K562 (cell line): ENCODE measurements at regions not wholly inside any gene's neighbourhood (a gene's known extent, or its start where the extent isn't known, plus 50 kb on each side); places are given as distances from the start of the nearest gene placed in this dataset.

ENCODE experiments used
- ATAC-seq: fragments of 200-7000 bp; cut with Tn5 transposase; 3 replicates; pipeline ENCODE4 v1.9.1; 2020; ENCODE audit warnings: moderate library complexity
- BruUV-seq: library from RNA; stranded (reverse); fragments of 400-500 nt; replicated peaks from 2 replicates; lab custom pipeline; 2021; lab: Mats Ljungman, UMichigan
- CTCF ChIA-PET: fragments of 300-600 bp; formaldehyde crosslinking; extraction: SDS; loops from one replicate; lab custom pipeline; 2021; ENCODE audit warnings: low intra/inter-chr PET ratio; lab: Yijun Ruan, JAX
- POLR2A ChIA-PET: fragments of 300-600, 350-650 bp; sonication (Branson Sonifier 250); formaldehyde crosslinking; extraction: SDS; loops from one replicate; lab custom pipeline; 2021; ENCODE audit warnings: antibody characterized with exemption, inconsistent platforms; lab: Yijun Ruan, JAX
- DNase-seq, 4 experiments: peaks; one replicate each; pipeline versions ENCODE4 v3.0.0 to v3.0.0-alpha.2; 2011 to 2018; ENCODE audit warnings: low spot score in 3 of 4, mixed read lengths in 3 of 4; ENCODE audit errors: extremely low read depth in 1 of 4
- FAIRE-seq: peaks from 2 replicates; lab custom pipeline; 2011; peaks lifted over from hg19 to GRCh38; lab: Jason Lieb, UNC
- H2AFZ ChIP-seq: 2 replicates; pipeline ENCODE4 v1.6.0; 2011; ENCODE audit warnings: low read depth, low read length, control low read depth, inconsistent platforms
- H3K27ac ChIP-seq: fragments of 200-600 bp; 3 replicates; pipeline ENCODE4 v1.8.0; 2011; ENCODE audit warnings: low read depth, mild to moderate bottlenecking, control low read depth, inconsistent platforms, low read length, moderate library complexity, mixed read lengths; ENCODE audit errors: extremely low read depth
- H3K27me3 ChIP-seq, 2 experiments: fragments of 300-600 bp in 1 of 2; 2 replicates in 1 of 2; 3 replicates in 1 of 2; pipeline versions ENCODE4 v1.6.0 to v1.8.0; 2011; ENCODE audit warnings: inconsistent platforms in 2 of 2, low read length in 2 of 2, mild to moderate bottlenecking in 1 of 2, mixed read lengths in 1 of 2, moderate library complexity in 1 of 2; ENCODE audit not compliant: control insufficient read depth in 2 of 2, insufficient read depth in 2 of 2
- H3K36me3 ChIP-seq: fragments of 300-600 bp; 3 replicates; pipeline ENCODE4 v1.8.0; 2011; ENCODE audit warnings: mild to moderate bottlenecking, low read length, inconsistent platforms; ENCODE audit not compliant: control insufficient read depth, insufficient read depth
- H3K4me1 ChIP-seq, 2 experiments: fragments of 200-600 bp in 1 of 2; replicated peaks in 1 of 2; 2 replicates in 1 of 2; 3 replicates in 1 of 2; pipeline versions ENCODE4 v1.5.1 to v1.8.0; 2011; ENCODE audit warnings: inconsistent platforms in 2 of 2, low read length in 2 of 2, mild to moderate bottlenecking in 1 of 2, mixed read lengths in 1 of 2, moderate library complexity in 1 of 2; ENCODE audit not compliant: control insufficient read depth in 2 of 2, insufficient read depth in 2 of 2
- H3K4me2 ChIP-seq: 2 replicates; pipeline ENCODE4 v1.6.1; 2011; ENCODE audit warnings: low read length, control low read depth, inconsistent platforms, mixed read lengths; ENCODE audit not compliant: insufficient read depth
- H3K4me3 ChIP-seq: fragments of 200-600 bp; sonication (generic), shearing (Covaris generic); 2 replicates; pipeline ENCODE4 v1.5.1; 2016; ENCODE audit warnings: control low read depth, inconsistent platforms
- H3K79me2 ChIP-seq: fragments of 200-600 bp; 3 replicates; pipeline ENCODE4 v1.8.0; 2011; ENCODE audit warnings: low read length, inconsistent platforms; ENCODE audit not compliant: control insufficient read depth, insufficient read depth
- H3K9ac ChIP-seq, 2 experiments: 2 replicates each; pipeline versions ENCODE4 v1.6.0 to v1.6.1; 2011; ENCODE audit warnings: low read depth in 2 of 2, low read length in 2 of 2, control low read depth in 1 of 2, inconsistent platforms in 1 of 2, mild to moderate bottlenecking in 1 of 2, mixed read lengths in 1 of 2; ENCODE audit not compliant: insufficient read depth in 1 of 2
- H3K9me1 ChIP-seq: one replicate; pipeline ENCODE4 v1.6.0; 2011; ENCODE audit warnings: inconsistent platforms, mild to moderate bottlenecking, low read length, moderate library complexity; ENCODE audit not compliant: control insufficient read depth, insufficient read depth
- H3K9me3 ChIP-seq: replicated peaks from 2 replicates; pipeline ENCODE4 v1.5.1; 2011; ENCODE audit warnings: low read depth, low read length, inconsistent platforms; ENCODE audit not compliant: control insufficient read depth, insufficient read depth
- H4K20me1 ChIP-seq: replicated peaks from 2 replicates; pipeline ENCODE4 v1.6.1; 2011; ENCODE audit warnings: low read length, inconsistent platforms, mixed read lengths; ENCODE audit not compliant: control insufficient read depth, insufficient read depth
- CREM ChIP-seq: IDR thresholded peaks from 2 replicates; pipeline ENCODE4 v1.6.1; 2014; ENCODE audit warnings: antibody characterized with exemption, low read depth
- EP300 ChIP-seq: IDR thresholded peaks from 2 replicates; pipeline ENCODE4 v1.6.1; 2012; ENCODE audit warnings: low read length, improper control_type of control experiment
- HNRNPL ChIP-seq: fragments of 200-400 bp; formaldehyde crosslinking; IDR thresholded peaks from 2 replicates; pipeline ENCODE4 v1.6.1; 2017; ENCODE audit warnings: low read depth, mild to moderate bottlenecking, low read length
- SAFB ChIP-seq: fragments of 200-400 bp; formaldehyde crosslinking; IDR thresholded peaks from 2 replicates; pipeline ENCODE4 v1.6.1; 2017; ENCODE audit warnings: low read depth, low read length, borderline replicate concordance
- SMARCB1 ChIP-seq: IDR thresholded peaks from 2 replicates; pipeline ENCODE4 v1.6.1; 2011; ENCODE audit warnings: improper control_type of control experiment, low read depth; ENCODE audit not compliant: insufficient read length
- ZFP36 ChIP-seq: fragments of 150-350 bp; IDR thresholded peaks from 2 replicates; pipeline ENCODE4 v1.6.1; 2018; ENCODE audit warnings: low read length, low read depth; ENCODE audit not compliant: partially characterized antibody
- ZNF644 ChIP-seq: fragments of 200-800 bp; sonication (Bioruptor generic); IDR thresholded peaks from 2 replicates; pipeline ENCODE4 v1.6.1; 2016; ENCODE audit warnings: low read depth, missing genetic modification characterization, missing compliant biosample characterization
- WGBS: fragments of 100-300 bp; shearing (Covaris generic); methylation state at CpG from one replicate; pipeline ENCODE4 v1.1.6; 2016; ENCODE audit warnings: low coverage, mixed read lengths; ENCODE audit not compliant: insufficient coverage; ENCODE audit errors: missing lambda C conversion rate; 5-methylcytosine and 5-hydroxymethylcytosine counted together
- in situ Hi-C: fragments of 300-500 bp; cut with MboI; formaldehyde crosslinking; loops from 4 replicates; pipeline ENCODE4 v1.15.0; 2018; ENCODE audit warnings: inconsistent platforms, mixed read lengths
- intact Hi-C: fragments of 100-400 bp; cut with micrococcal nuclease; formaldehyde crosslinking; loops from 2 replicates; pipeline ENCODE4 v1.14.2; 2022
- TF ChIP-seq, protein P1 (sequence below): fragments of 450-650 bp; IDR thresholded peaks from 2 replicates; pipeline ENCODE4 v1.6.1; 2014; ENCODE audit warnings: low read depth, mild to moderate bottlenecking, moderate library complexity, borderline replicate concordance

- no peak overlapping the region for H3K9ac ChIP-seq
- intact Hi-C loops = no loop called here
- WGBS = 4% methylated on average over 2 of the region's 2 CpGs
- no peaks in the 10 kb centered on the region for H3K9me1 ChIP-seq
- no peaks in the 10 kb centered on the region for H4K20me1 ChIP-seq
- H3K4me2 ChIP-seq = no peak overlapping the region
- POLR2A ChIA-PET = interaction anchor here (0.8 to 1.0 kb wide), 2 partner anchors 12 to 28 kb away, joined by 3 to 5 read pairs; no protein-coding TSS in a partner anchor
- 0 out of 2 replicates have a peak, but pooled peaks cover 2% of the 10 kb centered on the region for H3K9me3 ChIP-seq
- DNase-seq (no peak), ATAC-seq (no peak), FAIRE-seq (no peak)
- H3K27ac ChIP-seq = no peak overlapping the region
- no peak overlapping the region for H2AFZ ChIP-seq
- peaks cover 6 to 10% of the 10 kb centered on the region in 2 experiments; a peak in 2 of 5 replicates for H3K27me3 ChIP-seq
- H3K4me3 ChIP-seq = no peak overlapping the region
- in situ Hi-C loops = loop anchor here (25.0 kb wide), 1 partner anchor 826 kb away; the partner anchor contains the start of gene MYCN
- no peaks in the 10 kb centered on the region for H3K36me3 ChIP-seq
- H3K4me1 ChIP-seq = peaks cover 0 to 6% of the 10 kb centered on the region in 2 experiments; a peak in 2 of 5 replicates
- no peaks in the 10 kb centered on the region for H3K79me2 ChIP-seq
- no TSS peak for BruUV-seq
- TF ChIP-seq, protein P1, sequence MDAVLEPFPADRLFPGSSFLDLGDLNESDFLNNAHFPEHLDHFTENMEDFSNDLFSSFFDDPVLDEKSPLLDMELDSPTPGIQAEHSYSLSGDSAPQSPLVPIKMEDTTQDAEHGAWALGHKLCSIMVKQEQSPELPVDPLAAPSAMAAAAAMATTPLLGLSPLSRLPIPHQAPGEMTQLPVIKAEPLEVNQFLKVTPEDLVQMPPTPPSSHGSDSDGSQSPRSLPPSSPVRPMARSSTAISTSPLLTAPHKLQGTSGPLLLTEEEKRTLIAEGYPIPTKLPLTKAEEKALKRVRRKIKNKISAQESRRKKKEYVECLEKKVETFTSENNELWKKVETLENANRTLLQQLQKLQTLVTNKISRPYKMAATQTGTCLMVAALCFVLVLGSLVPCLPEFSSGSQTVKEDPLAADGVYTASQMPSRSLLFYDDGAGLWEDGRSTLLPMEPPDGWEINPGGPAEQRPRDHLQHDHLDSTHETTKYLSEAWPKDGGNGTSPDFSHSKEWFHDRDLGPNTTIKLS = no peak
- no peak for TF ChIP-seq ZNF644 (tag)
- no peak for TF ChIP-seq SAFB
- TF ChIP-seq SMARCB1 = no peak
- no peak for TF ChIP-seq EP300
- no peak for TF ChIP-seq CREM
- TF ChIP-seq HNRNPL = no peak
- TF ChIP-seq ZFP36 = no peak
- CTCF ChIA-PET = no interaction called here
Measured at GRCh38 chr2:16763056-16763455, 97.4 kb upstream of the CYRIA start.
